HEK293T (cell line): ENCODE measurements at regions not wholly inside any gene's neighbourhood (a gene's known extent, or its start where the extent isn't known, plus 50 kb on each side); places are given as distances from the start of the nearest gene placed in this dataset.

Experiments used
- ARNT ChIP-seq: fragments of 450-650 bp; IDR thresholded peaks from 2 replicates; pipeline ENCODE4 v1.6.1; 2017; ENCODE audit warnings: mild to moderate bottlenecking
- ELF4 ChIP-seq: fragments of 450-650 bp; IDR thresholded peaks from 2 replicates; pipeline ENCODE4 v1.6.1; 2017; ENCODE audit warnings: antibody characterized with exemption
- FOXM1 ChIP-seq: fragments of 450-650 bp; IDR thresholded peaks from 2 replicates; pipeline ENCODE4 v1.6.1; 2017; ENCODE audit warnings: mild to moderate bottlenecking, borderline replicate concordance
- SP1 ChIP-seq: fragments of 450-650 bp; IDR thresholded peaks from 2 replicates; pipeline ENCODE4 v1.6.1; 2017
- TARDBP ChIP-seq: fragments of 450-650 bp; IDR thresholded peaks from 2 replicates; pipeline ENCODE4 v1.6.1; 2016
- ZNF384 ChIP-seq: fragments of 450-650 bp; IDR thresholded peaks from 2 replicates; pipeline ENCODE4 v1.6.1; 2016

GRCh38 chr4:137608085-137608484 is 75.8 kb upstream of the PCDH18 start:
- TF ChIP-seq FOXM1, result no peak
- TF ChIP-seq SP1, result no peak
- TF ChIP-seq TARDBP, result no peak
- no peak for TF ChIP-seq ARNT
- TF ChIP-seq ELF4, result no peak
- TF ChIP-seq ZNF384, result no peak
